Activated naive CD4-positive, alpha-beta T cell treated with anti-CD3 and anti-CD28 coated beads, Interleukin-2, amount 50 U/mL, for 24 hours (primary cell): ENCODE measurements at regions not wholly inside any gene's neighbourhood (a gene's known extent, or its start where the extent isn't known, plus 50 kb on each side); places are given as distances from the start of the nearest gene placed in this dataset.

Source experiments
- H3K27ac Mint-ChIP-seq: one replicate; pipeline ENCODE4 v1.8.0; 2021; ENCODE audit warnings: mild to moderate bottlenecking, mixed read lengths
- H3K27me3 Mint-ChIP-seq: one replicate; pipeline ENCODE4 v1.8.0; 2021; ENCODE audit warnings: mixed read lengths
- H3K36me3 Mint-ChIP-seq: one replicate; pipeline ENCODE4 v1.8.0; 2021; ENCODE audit warnings: mixed read lengths
- H3K4me1 Mint-ChIP-seq: one replicate; pipeline ENCODE4 v1.8.0; 2021; ENCODE audit warnings: mixed read lengths
- H3K4me3 Mint-ChIP-seq: one replicate; pipeline ENCODE4 v1.8.0; 2021; ENCODE audit warnings: mild to moderate bottlenecking, mixed read lengths
- H3K9me3 Mint-ChIP-seq: one replicate; pipeline ENCODE4 v1.8.0; 2021; ENCODE audit warnings: mixed read lengths

GRCh38 chr4:176843710-176844109 lies 51.0 kb upstream of the VEGFC start:
- no peak overlapping the region for H3K27ac Mint-ChIP-seq

GRCh38 chr4:176844448-176844847 lies 51.7 kb upstream of the VEGFC start:
- H3K9me3 Mint-ChIP-seq, result no peaks in the 10 kb centered on the region
- no peaks in the 10 kb centered on the region for H3K27me3 Mint-ChIP-seq
- no peaks in the 10 kb centered on the region for H3K4me1 Mint-ChIP-seq
- no peak overlapping the region for H3K4me3 Mint-ChIP-seq
- H3K36me3 Mint-ChIP-seq, result no peaks in the 10 kb centered on the region
- no peak overlapping the region for H3K27ac Mint-ChIP-seq

More at GRCh38 chr4:176843710-176844109, 51.0 kb upstream of the VEGFC start:
- Mint-ChIP-seq H3K36me3 (no peaks in the 10 kb centered on the region), H3K9me3 (no peaks in the 10 kb centered on the region), H3K4me1 (no peaks in the 10 kb centered on the region), H3K4me3 (no peak overlapping the region), H3K27me3 (no peaks in the 10 kb centered on the region)

- Mint-ChIP-seq H3K9me3 (no peaks in the 10 kb centered on the region), H3K27ac (no peak overlapping the region), H3K4me1 (no peaks in the 10 kb centered on the region)
Measured at GRCh38 chr4:176845636-176846035, 52.9 kb upstream of the VEGFC start.

GRCh38 chr4:176849076-176849475 lies 56.4 kb upstream of the VEGFC start:
- Mint-ChIP-seq H3K9me3 (peaks cover 9% of the 10 kb centered on the region), H3K4me3 (no peak overlapping the region), H3K36me3 (no peaks in the 10 kb centered on the region), H3K4me1 (no peaks in the 10 kb centered on the region), H3K27me3 (no peaks in the 10 kb centered on the region), H3K27ac (no peak overlapping the region)

More at GRCh38 chr4:176845636-176846035, 52.9 kb upstream of the VEGFC start:
- Mint-ChIP-seq H3K36me3 (no peaks in the 10 kb centered on the region), H3K27me3 (no peaks in the 10 kb centered on the region), H3K4me3 (no peak overlapping the region)

GRCh38 chr4:176850436-176850835 lies 57.7 kb upstream of the VEGFC start:
- no peaks in the 10 kb centered on the region for H3K4me1 Mint-ChIP-seq
- H3K27ac Mint-ChIP-seq, result no peak overlapping the region
- H3K9me3 Mint-ChIP-seq, result peaks cover 9% of the 10 kb centered on the region
- H3K27me3 Mint-ChIP-seq, result no peaks in the 10 kb centered on the region
- no peak overlapping the region for H3K4me3 Mint-ChIP-seq
- no peaks in the 10 kb centered on the region for H3K36me3 Mint-ChIP-seq

GRCh38 chr4:176856421-176856820 lies 63.7 kb upstream of the VEGFC start:
- Mint-ChIP-seq H3K27me3 (no peaks in the 10 kb centered on the region), H3K27ac (no peak overlapping the region), H3K36me3 (no peaks in the 10 kb centered on the region), H3K4me1 (no peaks in the 10 kb centered on the region), H3K4me3 (no peak overlapping the region), H3K9me3 (peaks cover 7% of the 10 kb centered on the region)

GRCh38 chr4:176858839-176859238 lies 66.1 kb upstream of the VEGFC start:
- H3K4me3 Mint-ChIP-seq, result no peak overlapping the region
- no peaks in the 10 kb centered on the region for H3K36me3 Mint-ChIP-seq

GRCh38 chr4:176864238-176864637 lies 71.5 kb upstream of the VEGFC start:
- no peaks in the 10 kb centered on the region for H3K27me3 Mint-ChIP-seq
- H3K4me3 Mint-ChIP-seq, result no peak overlapping the region
- H3K36me3 Mint-ChIP-seq, result no peaks in the 10 kb centered on the region
- H3K4me1 Mint-ChIP-seq, result no peaks in the 10 kb centered on the region
- H3K27ac Mint-ChIP-seq, result no peak overlapping the region
- peaks cover 7% of the 10 kb centered on the region for H3K9me3 Mint-ChIP-seq

More at GRCh38 chr4:176858839-176859238, 66.1 kb upstream of the VEGFC start:
- no peaks in the 10 kb centered on the region for H3K27me3 Mint-ChIP-seq
- peaks cover 10% of the 10 kb centered on the region for H3K9me3 Mint-ChIP-seq
- no peak overlapping the region for H3K27ac Mint-ChIP-seq
- H3K4me1 Mint-ChIP-seq, result no peaks in the 10 kb centered on the region

GRCh38 chr4:176868676-176869075 lies 76.0 kb upstream of the VEGFC start:
- Mint-ChIP-seq H3K36me3 (no peaks in the 10 kb centered on the region), H3K4me1 (no peaks in the 10 kb centered on the region), H3K27ac (no peak overlapping the region), H3K9me3 (peaks cover 7% of the 10 kb centered on the region), H3K4me3 (no peak overlapping the region), H3K27me3 (no peaks in the 10 kb centered on the region)

- Mint-ChIP-seq H3K9me3 (peaks cover 10% of the 10 kb centered on the region), H3K27me3 (no peaks in the 10 kb centered on the region), H3K4me1 (no peaks in the 10 kb centered on the region), H3K36me3 (no peaks in the 10 kb centered on the region), H3K27ac (no peak overlapping the region), H3K4me3 (no peak overlapping the region)
Measured at GRCh38 chr4:176872461-176872860, 79.7 kb upstream of the VEGFC start.

GRCh38 chr4:176874721-176875445 lies 82.2 kb upstream of the VEGFC start:
- no peak overlapping the region for H3K4me3 Mint-ChIP-seq
- H3K9me3 Mint-ChIP-seq, result peaks cover 10% of the 10 kb centered on the region
- H3K27me3 Mint-ChIP-seq, result no peaks in the 10 kb centered on the region
- no peaks in the 10 kb centered on the region for H3K4me1 Mint-ChIP-seq
- H3K27ac Mint-ChIP-seq, result no peak overlapping the region
- no peaks in the 10 kb centered on the region for H3K36me3 Mint-ChIP-seq

- H3K27ac Mint-ChIP-seq, result no peak overlapping the region
- no peaks in the 10 kb centered on the region for H3K36me3 Mint-ChIP-seq
- no peaks in the 10 kb centered on the region for H3K27me3 Mint-ChIP-seq
- H3K9me3 Mint-ChIP-seq, result peaks cover 6% of the 10 kb centered on the region
- H3K4me1 Mint-ChIP-seq, result no peaks in the 10 kb centered on the region
- no peak overlapping the region for H3K4me3 Mint-ChIP-seq
Measured at GRCh38 chr4:176875446-176875930, 82.8 kb upstream of the VEGFC start.

- H3K4me1 Mint-ChIP-seq, result no peaks in the 10 kb centered on the region
Measured at GRCh38 chr4:176879380-176880116, 86.8 kb upstream of the VEGFC start.

GRCh38 chr4:176882206-176882605 lies 89.5 kb upstream of the VEGFC start:
- Mint-ChIP-seq H3K36me3 (no peaks in the 10 kb centered on the region), H3K27ac (no peak overlapping the region), H3K9me3 (no peaks in the 10 kb centered on the region), H3K4me1 (no peaks in the 10 kb centered on the region), H3K4me3 (no peak overlapping the region), H3K27me3 (no peaks in the 10 kb centered on the region)

More at GRCh38 chr4:176879380-176880116, 86.8 kb upstream of the VEGFC start:
- Mint-ChIP-seq H3K27ac (no peak overlapping the region), H3K9me3 (peaks cover 5% of the 10 kb centered on the region), H3K27me3 (no peaks in the 10 kb centered on the region), H3K36me3 (no peaks in the 10 kb centered on the region), H3K4me3 (no peak overlapping the region)

GRCh38 chr4:176883108-176883550 lies 90.4 kb upstream of the VEGFC start:
- H3K27ac Mint-ChIP-seq, result no peak overlapping the region
- no peak overlapping the region for H3K4me3 Mint-ChIP-seq
- no peaks in the 10 kb centered on the region for H3K36me3 Mint-ChIP-seq
- H3K9me3 Mint-ChIP-seq, result no peaks in the 10 kb centered on the region
- no peaks in the 10 kb centered on the region for H3K4me1 Mint-ChIP-seq
- H3K27me3 Mint-ChIP-seq, result no peaks in the 10 kb centered on the region
